ENCODE measurements at regions not wholly inside any gene's neighbourhood (a gene's known extent, or its start where the extent isn't known, plus 50 kb on each side); places are given as distances from the start of the nearest gene placed in this dataset.

- no peak for TF ChIP-seq CTCF (IDR thresholded peaks at IDR 0.05; ENCODE audit: borderline replicate concordance, extremely low read depth, low read length, poor library complexity, severe bottlenecking)
- no peak for TF ChIP-seq EZH2 (IDR thresholded peaks at IDR 0.05; ENCODE audit: borderline replicate concordance, low read depth, low read length, severe bottlenecking)
These were observed 154.9 kb downstream of the AXIN2 start for GRCh38 chr17:65406552-65406951.

Data from DND-41 (cell line).